ENCODE measurements at regions not wholly inside any gene's neighbourhood (a gene's known extent, or its start where the extent isn't known, plus 50 kb on each side); places are given as distances from the start of the nearest gene placed in this dataset.

DNA sequence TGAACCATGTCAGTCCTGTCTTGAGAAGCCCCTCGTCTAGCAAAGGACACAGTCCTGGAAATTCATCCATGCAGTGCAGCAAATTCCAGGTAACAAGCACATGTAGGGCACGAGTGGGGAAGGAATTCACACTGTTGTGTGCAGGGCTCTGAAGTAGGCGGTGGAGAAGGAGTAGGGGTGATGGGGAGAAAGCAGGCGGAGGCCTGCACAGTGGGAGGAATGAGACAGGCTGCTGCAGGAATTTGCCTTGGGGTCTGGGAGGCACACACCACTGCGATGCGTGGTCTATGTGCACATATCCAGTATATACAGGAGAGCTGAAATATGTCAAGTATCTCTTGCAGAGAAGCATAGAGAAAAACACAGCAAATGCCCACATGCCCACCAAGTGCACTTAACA lies 249.2 kb upstream of the IRX2 start (continued):
- TF ChIP-seq, protein P1, sequence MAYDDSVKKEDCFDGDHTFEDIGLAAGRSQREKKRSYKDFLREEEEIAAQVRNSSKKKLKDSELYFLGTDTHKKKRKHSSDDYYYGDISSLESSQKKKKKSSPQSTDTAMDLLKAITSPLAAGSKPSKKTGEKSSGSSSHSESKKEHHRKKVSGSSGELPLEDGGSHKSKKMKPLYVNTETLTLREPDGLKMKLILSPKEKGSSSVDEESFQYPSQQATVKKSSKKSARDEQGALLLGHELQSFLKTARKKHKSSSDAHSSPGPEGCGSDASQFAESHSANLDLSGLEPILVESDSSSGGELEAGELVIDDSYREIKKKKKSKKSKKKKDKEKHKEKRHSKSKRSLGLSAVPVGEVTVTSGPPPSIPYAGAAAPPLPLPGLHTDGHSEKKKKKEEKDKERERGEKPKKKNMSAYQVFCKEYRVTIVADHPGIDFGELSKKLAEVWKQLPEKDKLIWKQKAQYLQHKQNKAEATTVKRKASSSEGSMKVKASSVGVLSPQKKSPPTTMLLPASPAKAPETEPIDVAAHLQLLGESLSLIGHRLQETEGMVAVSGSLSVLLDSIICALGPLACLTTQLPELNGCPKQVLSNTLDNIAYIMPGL (CRISPR knock-in tag; IDR thresholded peaks at IDR 0.05) = no peak
- no peak for TF ChIP-seq FOXP1 (CRISPR knock-in tag; IDR thresholded peaks at IDR 0.05; ENCODE audit: borderline replicate concordance)
- no peak for TF ChIP-seq FOXJ3 (CRISPR knock-in tag; IDR thresholded peaks at IDR 0.05; ENCODE audit: borderline replicate concordance)
- no peak for TF ChIP-seq NR3C1 (CRISPR knock-in tag; conservative IDR thresholded peaks at IDR 0.05; ENCODE audit: low read depth)

DNA sequence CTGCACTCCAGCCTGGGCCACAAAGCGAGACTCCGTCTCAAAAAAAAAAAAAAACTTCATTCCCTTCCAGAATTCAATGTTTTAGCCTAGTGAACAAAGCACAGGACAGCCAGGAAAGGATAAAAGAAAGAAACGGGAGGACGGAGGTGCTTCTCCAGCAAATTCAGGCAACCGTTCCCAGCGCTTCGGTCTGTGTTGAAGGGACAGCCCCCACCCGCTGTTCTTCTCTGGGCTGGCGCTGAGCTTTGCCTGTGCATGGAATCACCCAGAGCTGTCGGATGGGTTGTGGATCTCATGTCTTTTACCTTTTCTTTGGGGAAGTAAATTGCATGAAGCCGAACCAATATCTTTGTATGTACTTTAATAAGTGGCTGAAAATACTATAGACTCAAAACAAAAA lies 248.4 kb upstream of the IRX2 start:
- ATAC-seq (no peak), DNase-seq (ENCODE audit: low spot score) (no peak)
- peaks cover 18% of the 10 kb centered on the region for H3K9me3 Mint-ChIP-seq
- no peaks in the 10 kb centered on the region; the same call in none of the 2 replicates for H3K27me3 Mint-ChIP-seq (ENCODE audit: low read depth)
- POLR2A ChIA-PET = no interaction called here
- no peak overlapping the region for H3K4me3 Mint-ChIP-seq
- TF ChIP-seq, protein P2, sequence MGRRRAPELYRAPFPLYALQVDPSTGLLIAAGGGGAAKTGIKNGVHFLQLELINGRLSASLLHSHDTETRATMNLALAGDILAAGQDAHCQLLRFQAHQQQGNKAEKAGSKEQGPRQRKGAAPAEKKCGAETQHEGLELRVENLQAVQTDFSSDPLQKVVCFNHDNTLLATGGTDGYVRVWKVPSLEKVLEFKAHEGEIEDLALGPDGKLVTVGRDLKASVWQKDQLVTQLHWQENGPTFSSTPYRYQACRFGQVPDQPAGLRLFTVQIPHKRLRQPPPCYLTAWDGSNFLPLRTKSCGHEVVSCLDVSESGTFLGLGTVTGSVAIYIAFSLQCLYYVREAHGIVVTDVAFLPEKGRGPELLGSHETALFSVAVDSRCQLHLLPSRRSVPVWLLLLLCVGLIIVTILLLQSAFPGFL (CRISPR knock-in tag; IDR thresholded peaks at IDR 0.05; ENCODE audit: borderline replicate concordance) = no peak
- TF ChIP-seq, protein P3, sequence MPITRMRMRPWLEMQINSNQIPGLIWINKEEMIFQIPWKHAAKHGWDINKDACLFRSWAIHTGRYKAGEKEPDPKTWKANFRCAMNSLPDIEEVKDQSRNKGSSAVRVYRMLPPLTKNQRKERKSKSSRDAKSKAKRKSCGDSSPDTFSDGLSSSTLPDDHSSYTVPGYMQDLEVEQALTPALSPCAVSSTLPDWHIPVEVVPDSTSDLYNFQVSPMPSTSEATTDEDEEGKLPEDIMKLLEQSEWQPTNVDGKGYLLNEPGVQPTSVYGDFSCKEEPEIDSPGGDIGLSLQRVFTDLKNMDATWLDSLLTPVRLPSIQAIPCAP (CRISPR knock-in tag; IDR thresholded peaks at IDR 0.05) = no peak
- TF ChIP-seq CREM (CRISPR knock-in tag; IDR thresholded peaks at IDR 0.05) = no peak
- TF ChIP-seq PRRX2 (CRISPR knock-in tag; IDR thresholded peaks at IDR 0.05) = no peak
- no peak for TF ChIP-seq TP53 (CRISPR knock-in tag; IDR thresholded peaks at IDR 0.05)
- TF ChIP-seq, protein P4, sequence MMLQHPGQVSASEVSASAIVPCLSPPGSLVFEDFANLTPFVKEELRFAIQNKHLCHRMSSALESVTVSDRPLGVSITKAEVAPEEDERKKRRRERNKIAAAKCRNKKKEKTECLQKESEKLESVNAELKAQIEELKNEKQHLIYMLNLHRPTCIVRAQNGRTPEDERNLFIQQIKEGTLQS (CRISPR knock-in tag; conservative IDR thresholded peaks at IDR 0.05) = no peak
- TF ChIP-seq, protein P5, sequence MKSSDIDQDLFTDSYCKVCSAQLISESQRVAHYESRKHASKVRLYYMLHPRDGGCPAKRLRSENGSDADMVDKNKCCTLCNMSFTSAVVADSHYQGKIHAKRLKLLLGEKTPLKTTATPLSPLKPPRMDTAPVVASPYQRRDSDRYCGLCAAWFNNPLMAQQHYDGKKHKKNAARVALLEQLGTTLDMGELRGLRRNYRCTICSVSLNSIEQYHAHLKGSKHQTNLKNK (CRISPR knock-in tag; IDR thresholded peaks at IDR 0.05) = no peak
- no peak for TF ChIP-seq ZNF138 (CRISPR knock-in tag; conservative IDR thresholded peaks at IDR 0.05)
- TF ChIP-seq, protein P6, sequence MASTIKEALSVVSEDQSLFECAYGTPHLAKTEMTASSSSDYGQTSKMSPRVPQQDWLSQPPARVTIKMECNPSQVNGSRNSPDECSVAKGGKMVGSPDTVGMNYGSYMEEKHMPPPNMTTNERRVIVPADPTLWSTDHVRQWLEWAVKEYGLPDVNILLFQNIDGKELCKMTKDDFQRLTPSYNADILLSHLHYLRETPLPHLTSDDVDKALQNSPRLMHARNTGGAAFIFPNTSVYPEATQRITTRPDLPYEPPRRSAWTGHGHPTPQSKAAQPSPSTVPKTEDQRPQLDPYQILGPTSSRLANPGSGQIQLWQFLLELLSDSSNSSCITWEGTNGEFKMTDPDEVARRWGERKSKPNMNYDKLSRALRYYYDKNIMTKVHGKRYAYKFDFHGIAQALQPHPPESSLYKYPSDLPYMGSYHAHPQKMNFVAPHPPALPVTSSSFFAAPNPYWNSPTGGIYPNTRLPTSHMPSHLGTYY (CRISPR knock-in tag; IDR thresholded peaks at IDR 0.05) = no peak
- TF ChIP-seq, protein P7, sequence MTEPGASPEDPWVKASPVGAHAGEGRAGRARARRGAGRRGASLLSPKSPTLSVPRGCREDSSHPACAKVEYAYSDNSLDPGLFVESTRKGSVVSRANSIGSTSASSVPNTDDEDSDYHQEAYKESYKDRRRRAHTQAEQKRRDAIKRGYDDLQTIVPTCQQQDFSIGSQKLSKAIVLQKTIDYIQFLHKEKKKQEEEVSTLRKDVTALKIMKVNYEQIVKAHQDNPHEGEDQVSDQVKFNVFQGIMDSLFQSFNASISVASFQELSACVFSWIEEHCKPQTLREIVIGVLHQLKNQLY (CRISPR knock-in tag; IDR thresholded peaks at IDR 0.05) = no peak
- TF ChIP-seq EMX1 (CRISPR knock-in tag; IDR thresholded peaks at IDR 0.05) = no peak
- no peak overlapping the region for H3K27ac Mint-ChIP-seq
- H3K4me1 Mint-ChIP-seq = peaks cover 7% of the 10 kb centered on the region
- CTCF ChIA-PET = no interaction called here
- peaks cover 14% of the 10 kb centered on the region for H3K36me3 Mint-ChIP-seq

DNA sequence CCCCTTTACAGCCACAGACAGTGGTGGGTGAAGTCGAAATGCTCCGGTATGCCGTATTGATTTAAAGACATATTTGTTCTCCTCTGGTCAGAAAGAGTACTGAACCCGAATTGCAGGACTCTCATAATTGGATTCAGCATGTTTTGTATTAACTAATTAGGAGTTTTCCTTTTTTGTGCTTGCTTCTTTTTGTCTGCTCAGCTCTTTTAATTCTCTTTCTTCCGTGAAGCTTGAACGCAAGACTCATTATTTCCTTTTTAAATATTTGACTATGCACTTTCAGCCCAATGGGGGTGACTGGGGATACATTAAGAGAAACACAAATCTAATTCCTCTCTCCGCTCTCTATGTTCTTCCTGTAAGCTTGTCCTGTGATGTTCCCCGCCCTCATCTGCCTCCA lies 246.6 kb upstream of the IRX2 start:
- Mint-ChIP-seq H3K27me3 (ENCODE audit: low read depth) (no peaks in the 10 kb centered on the region; the same call in none of the 2 replicates), H3K9me3 (peaks cover 22% of the 10 kb centered on the region), H3K36me3 (peaks cover 14% of the 10 kb centered on the region), H3K4me3 (no peak overlapping the region), H3K27ac (no peak overlapping the region), H3K4me1 (peaks cover 7% of the 10 kb centered on the region)
- TF ChIP-seq, protein P8, sequence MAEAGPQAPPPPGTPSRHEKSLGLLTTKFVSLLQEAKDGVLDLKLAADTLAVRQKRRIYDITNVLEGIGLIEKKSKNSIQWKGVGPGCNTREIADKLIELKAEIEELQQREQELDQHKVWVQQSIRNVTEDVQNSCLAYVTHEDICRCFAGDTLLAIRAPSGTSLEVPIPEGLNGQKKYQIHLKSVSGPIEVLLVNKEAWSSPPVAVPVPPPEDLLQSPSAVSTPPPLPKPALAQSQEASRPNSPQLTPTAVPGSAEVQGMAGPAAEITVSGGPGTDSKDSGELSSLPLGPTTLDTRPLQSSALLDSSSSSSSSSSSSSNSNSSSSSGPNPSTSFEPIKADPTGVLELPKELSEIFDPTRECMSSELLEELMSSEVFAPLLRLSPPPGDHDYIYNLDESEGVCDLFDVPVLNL (CRISPR knock-in tag; IDR thresholded peaks at IDR 0.05; ENCODE audit: borderline replicate concordance, low read depth) = no peak
- TF ChIP-seq, protein P2 (CRISPR knock-in tag; IDR thresholded peaks at IDR 0.05; ENCODE audit: borderline replicate concordance) = no peak
- TF ChIP-seq SOX15 (CRISPR knock-in tag; IDR thresholded peaks at IDR 0.05) = no peak
- TF ChIP-seq, protein P5 (CRISPR knock-in tag; IDR thresholded peaks at IDR 0.05) = no peak
- ChIA-PET POLR2A (no interaction called here), CTCF (no interaction called here)
- DNase-seq (ENCODE audit: low spot score) (no peak), ATAC-seq (no peak)

Data from WTC11 (cell line).